A673 (cell line): ENCODE measurements at regions not wholly inside any gene's neighbourhood (a gene's known extent, or its start where the extent isn't known, plus 50 kb on each side); places are given as distances from the start of the nearest gene placed in this dataset.

Experiments used
- BruUV-seq: library from RNA; stranded (reverse); fragments of 400-500 nt; replicated peaks from 2 replicates; lab custom pipeline; 2021; lab: Mats Ljungman, UMichigan
- CTCF ChIA-PET: fragments of 300-600 bp; sonication (Branson Sonifier 250); formaldehyde crosslinking; loops from one replicate; lab custom pipeline; 2022; ENCODE audit warnings: antibody characterized with exemption; lab: Charles Lee
- POLR2A ChIA-PET: fragments of 300-600 bp; sonication (Branson Sonifier 250); formaldehyde crosslinking; loops from one replicate; lab custom pipeline; 2022; ENCODE audit warnings: antibody characterized with exemption; ENCODE audit not compliant: low non-redundant PET; lab: Charles Lee
- DNase-seq: peaks from one replicate; pipeline ENCODE4 v3.0.0-alpha.2; 2015; ENCODE audit warnings: low spot score
- H3K27ac ChIP-seq: fragments of 200-600 bp; sonication (generic); 2 replicates; pipeline ENCODE4 v1.5.1; 2016; ENCODE audit warnings: mixed run types, low read depth, mild to moderate bottlenecking, mixed read lengths, antibody characterized with exemption, low read length; ENCODE audit not compliant: poor library complexity, severe bottlenecking
- H3K27me3 ChIP-seq: fragments of 200-600 bp; sonication (generic); replicated peaks from 2 replicates; pipeline ENCODE4 v1.6.1; 2017; ENCODE audit warnings: mixed run types, low read depth, mild to moderate bottlenecking, mixed read lengths, antibody characterized with exemption, low read length; ENCODE audit not compliant: insufficient read depth, poor library complexity
- H3K36me3 ChIP-seq: fragments of 200-600 bp; sonication (generic); 2 replicates; pipeline ENCODE4 v1.6.1; 2016; ENCODE audit warnings: mixed run types, mild to moderate bottlenecking, mixed read lengths, antibody characterized with exemption, low read length; ENCODE audit not compliant: insufficient read depth, poor library complexity, severe bottlenecking
- H3K4me1 ChIP-seq: fragments of 200-600 bp; sonication (generic); 2 replicates; pipeline ENCODE4 v1.6.1; 2017; ENCODE audit warnings: mixed run types, mild to moderate bottlenecking, mixed read lengths, antibody characterized with exemption, low read length; ENCODE audit not compliant: insufficient read depth, poor library complexity, severe bottlenecking
- H3K4me3 ChIP-seq: fragments of 200-600 bp; sonication (generic); 2 replicates; pipeline ENCODE4 v1.5.1; 2016; ENCODE audit warnings: low read depth, mixed run types, mild to moderate bottlenecking, mixed read lengths, low read length; ENCODE audit not compliant: poor library complexity, severe bottlenecking
- H3K9me3 ChIP-seq: fragments of 200-600 bp; sonication (generic); 2 replicates; pipeline ENCODE4 v1.6.1; 2016; ENCODE audit warnings: mixed run types, low read depth, mild to moderate bottlenecking, mixed read lengths, antibody characterized with exemption, low read length; ENCODE audit not compliant: poor library complexity, severe bottlenecking
- CTCF ChIP-seq: fragments of 300-800, 200-600 bp; sonication (generic); conservative IDR thresholded peaks from 2 replicates; pipeline ENCODE4 v1.5.1; 2017; ENCODE audit warnings: low read depth, mild to moderate bottlenecking, antibody characterized with exemption, low read length, moderate library complexity, mixed read lengths
- EZH2 ChIP-seq: fragments of 200-600 bp; sonication (generic); IDR thresholded peaks from 2 replicates; pipeline ENCODE4 v1.6.1; 2017; ENCODE audit warnings: borderline replicate concordance, low read depth, mild to moderate bottlenecking, mixed read lengths, antibody characterized with exemption, low read length; ENCODE audit not compliant: poor library complexity, severe bottlenecking
- intact Hi-C: fragments of 100-400 bp; cut with micrococcal nuclease; formaldehyde crosslinking; loops from one replicate; pipeline ENCODE4 v1.10.0; 2022; ENCODE audit not compliant: unreplicated experiment

- ChIA-PET CTCF (no interaction called here), POLR2A (no interaction called here)
- TF ChIP-seq EZH2 = no peak
- TF ChIP-seq CTCF = no peak
- no peaks in the 10 kb centered on the region for H3K9me3 ChIP-seq
- no peak overlapping the region for H3K4me3 ChIP-seq
- no TSS peak for BruUV-seq
- no peak overlapping the region for H3K27ac ChIP-seq
- no peaks in the 10 kb centered on the region for H3K27me3 ChIP-seq
- no peaks in the 10 kb centered on the region for H3K36me3 ChIP-seq
- intact Hi-C loops = no loop called here
- H3K4me1 ChIP-seq = no peaks in the 10 kb centered on the region
- no peak for DNase-seq
These were observed 73.5 kb downstream of the TFPI2 start for GRCh38 chr7:93817004-93817403.

DNA sequence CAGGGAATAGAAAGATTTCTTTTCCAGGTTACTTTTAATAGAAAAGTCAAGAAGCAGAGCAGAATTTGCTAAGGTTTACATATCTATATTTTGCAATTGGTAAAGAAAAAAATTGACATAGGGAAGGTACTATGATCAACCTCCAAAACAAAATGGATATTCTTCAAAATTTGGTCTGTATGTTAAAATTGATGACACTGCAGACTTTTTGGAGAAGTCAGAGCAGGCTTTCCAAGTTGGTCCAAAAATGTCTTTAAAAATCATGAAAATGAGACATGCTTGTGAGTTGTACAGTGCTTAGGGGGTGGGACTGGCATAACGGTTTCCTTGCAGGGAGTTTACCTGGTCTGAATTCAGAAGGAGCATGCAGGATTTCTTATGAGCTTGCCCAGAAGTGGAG lies 77.0 kb downstream of the TFPI2 start:
- no peaks in the 10 kb centered on the region for H3K4me1 ChIP-seq
- CTCF ChIA-PET = no interaction called here
- H3K4me3 ChIP-seq = no peak overlapping the region
- H3K27ac ChIP-seq = no peak overlapping the region
- no peak for TF ChIP-seq EZH2
- TF ChIP-seq CTCF = no peak
- BruUV-seq = no TSS peak
- no peaks in the 10 kb centered on the region for H3K27me3 ChIP-seq
- intact Hi-C loops = no loop called here
- H3K9me3 ChIP-seq = no peaks in the 10 kb centered on the region
- no peak for DNase-seq
- POLR2A ChIA-PET = no interaction called here
- no peaks in the 10 kb centered on the region for H3K36me3 ChIP-seq

GRCh38 chr7:93812061-93812460 lies 78.5 kb downstream of the TFPI2 start:
- DNase-seq = no peak
- CTCF ChIA-PET = no interaction called here
- Histone ChIP-seq H3K27me3 (no peaks in the 10 kb centered on the region), H3K4me1 (no peaks in the 10 kb centered on the region), H3K4me3 (no peak overlapping the region), H3K9me3 (no peaks in the 10 kb centered on the region), H3K36me3 (no peaks in the 10 kb centered on the region), H3K27ac (no peak overlapping the region)
- intact Hi-C loops = no loop called here
- BruUV-seq = no TSS peak
- POLR2A ChIA-PET = no interaction called here
- no peak for TF ChIP-seq CTCF
- no peak for TF ChIP-seq EZH2
